Choroid plexus epithelial cell (primary cell): ENCODE measurements at regions not wholly inside any gene's neighbourhood (a gene's known extent, or its start where the extent isn't known, plus 50 kb on each side); places are given as distances from the start of the nearest gene placed in this dataset.

Experiments used
- DNase-seq: peaks from one replicate; pipeline ENCODE4 v3.0.0-alpha.2; 2010; ENCODE audit warnings: low read depth
- H3K4me3 ChIP-seq: 2 replicates; pipeline ENCODE4 v1.5.1; 2011; ENCODE audit warnings: low read depth, mild to moderate bottlenecking, control low read depth, low read length, moderate library complexity
- TF ChIP-seq, protein P1 (sequence below): conservative IDR thresholded peaks from 2 replicates; pipeline ENCODE4 v1.5.1; 2011; ENCODE audit warnings: low read depth, mild to moderate bottlenecking, control low read depth, inconsistent platforms, low read length, moderate library complexity

DNA sequence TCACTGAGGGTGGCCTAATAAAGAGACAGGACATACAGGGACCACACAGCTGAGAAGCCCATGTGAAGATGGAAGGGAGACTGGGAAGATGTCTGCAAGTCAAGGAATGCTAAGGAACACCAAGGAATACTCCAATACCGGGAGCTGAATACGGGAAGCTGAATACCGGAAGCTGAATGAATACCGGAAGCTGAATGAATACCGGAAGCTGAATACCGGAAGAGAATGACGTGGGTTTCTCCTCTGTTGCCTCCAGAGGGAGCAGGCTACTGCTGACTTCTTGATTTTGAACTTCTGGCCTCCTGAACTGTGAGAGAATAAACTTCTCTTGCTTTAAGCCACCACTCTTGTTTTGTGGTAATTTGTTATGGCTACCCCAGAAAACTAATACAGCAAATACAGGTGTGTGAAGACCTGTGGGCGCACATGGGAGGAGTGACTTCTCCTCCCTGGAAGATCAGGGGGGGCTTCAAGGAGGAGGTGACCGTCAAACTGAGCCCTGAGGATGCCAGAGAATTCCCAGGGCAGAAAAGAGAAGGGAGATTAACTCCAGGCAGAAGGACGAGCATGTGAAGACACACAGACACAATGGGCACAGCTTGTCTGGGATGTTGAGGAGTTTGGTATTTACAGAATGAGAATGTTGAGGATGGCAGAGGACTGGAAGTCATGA, 259.9 kb downstream of the IRF8 start:
- DNase-seq = no peak
- TF ChIP-seq, protein P1, sequence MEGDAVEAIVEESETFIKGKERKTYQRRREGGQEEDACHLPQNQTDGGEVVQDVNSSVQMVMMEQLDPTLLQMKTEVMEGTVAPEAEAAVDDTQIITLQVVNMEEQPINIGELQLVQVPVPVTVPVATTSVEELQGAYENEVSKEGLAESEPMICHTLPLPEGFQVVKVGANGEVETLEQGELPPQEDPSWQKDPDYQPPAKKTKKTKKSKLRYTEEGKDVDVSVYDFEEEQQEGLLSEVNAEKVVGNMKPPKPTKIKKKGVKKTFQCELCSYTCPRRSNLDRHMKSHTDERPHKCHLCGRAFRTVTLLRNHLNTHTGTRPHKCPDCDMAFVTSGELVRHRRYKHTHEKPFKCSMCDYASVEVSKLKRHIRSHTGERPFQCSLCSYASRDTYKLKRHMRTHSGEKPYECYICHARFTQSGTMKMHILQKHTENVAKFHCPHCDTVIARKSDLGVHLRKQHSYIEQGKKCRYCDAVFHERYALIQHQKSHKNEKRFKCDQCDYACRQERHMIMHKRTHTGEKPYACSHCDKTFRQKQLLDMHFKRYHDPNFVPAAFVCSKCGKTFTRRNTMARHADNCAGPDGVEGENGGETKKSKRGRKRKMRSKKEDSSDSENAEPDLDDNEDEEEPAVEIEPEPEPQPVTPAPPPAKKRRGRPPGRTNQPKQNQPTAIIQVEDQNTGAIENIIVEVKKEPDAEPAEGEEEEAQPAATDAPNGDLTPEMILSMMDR = peak; percentile 20
- no peak overlapping the region for H3K4me3 ChIP-seq

DNA sequence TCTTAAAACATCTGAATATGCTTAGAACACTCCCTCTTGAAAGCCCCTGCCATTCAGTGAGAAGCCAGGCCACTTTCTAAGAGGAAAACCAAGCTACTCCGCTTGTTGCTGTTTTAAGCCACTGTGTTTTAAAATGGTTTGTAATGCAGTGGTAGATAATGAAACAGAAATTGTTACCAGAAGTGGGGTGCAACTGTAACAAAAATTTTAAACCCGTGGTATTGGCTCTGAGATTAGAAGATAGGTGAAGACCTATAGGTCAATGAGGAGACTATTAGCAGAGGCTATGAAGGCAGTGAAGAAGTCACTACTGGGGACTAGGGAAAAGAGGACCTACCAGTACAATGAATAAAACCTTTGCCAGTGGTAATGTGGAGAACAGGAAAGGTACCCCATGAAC, 266.5 kb downstream of the IRF8 start:
- H3K4me3 ChIP-seq = no peak overlapping the region
- TF ChIP-seq, protein P1 = no peak
- DNase-seq = no peak

DNA sequence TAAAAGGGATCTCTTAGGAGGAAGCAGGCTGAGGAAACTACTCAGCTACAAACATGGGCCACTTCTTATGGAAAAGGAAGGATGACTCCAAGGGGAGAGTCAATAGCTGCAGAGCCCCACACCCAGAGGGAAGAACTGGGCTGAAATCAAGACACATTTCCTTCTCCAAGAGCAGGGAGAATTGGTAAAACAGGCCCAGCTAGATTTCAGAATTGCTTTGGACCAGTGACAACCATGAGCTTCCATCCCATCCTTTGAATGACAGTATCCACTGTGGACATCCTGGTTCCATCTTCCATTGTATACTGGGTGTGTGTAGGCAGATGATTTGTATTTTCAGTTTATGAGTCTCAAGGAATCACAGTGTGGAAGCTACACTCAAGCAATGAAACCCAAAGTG, 267.5 kb downstream of the IRF8 start:
- H3K4me3 ChIP-seq = no peak overlapping the region
- TF ChIP-seq, protein P1 = no peak
- no peak for DNase-seq

DNA sequence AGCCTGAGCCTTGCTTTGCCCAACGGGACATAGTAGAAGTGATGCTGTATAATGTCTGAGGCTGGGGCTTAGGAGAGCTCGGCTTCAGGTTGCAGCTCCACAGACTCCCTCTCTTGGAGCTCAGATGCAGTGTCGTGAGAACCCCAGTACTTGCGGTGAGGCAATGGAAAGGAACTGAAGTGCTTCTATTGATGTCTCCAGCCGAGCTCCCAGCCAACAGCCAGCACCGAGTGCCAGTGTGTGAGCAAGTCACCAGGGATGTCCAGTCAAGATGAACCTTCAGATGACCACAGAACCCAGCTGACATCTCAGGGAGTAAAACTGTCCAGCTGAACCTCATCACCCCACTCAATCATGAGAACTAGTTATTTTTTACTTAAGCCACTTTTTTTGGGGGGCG, 268.1 kb downstream of the IRF8 start:
- H3K4me3 ChIP-seq = no peak overlapping the region
- TF ChIP-seq, protein P1 = no peak
- no peak for DNase-seq

DNA sequence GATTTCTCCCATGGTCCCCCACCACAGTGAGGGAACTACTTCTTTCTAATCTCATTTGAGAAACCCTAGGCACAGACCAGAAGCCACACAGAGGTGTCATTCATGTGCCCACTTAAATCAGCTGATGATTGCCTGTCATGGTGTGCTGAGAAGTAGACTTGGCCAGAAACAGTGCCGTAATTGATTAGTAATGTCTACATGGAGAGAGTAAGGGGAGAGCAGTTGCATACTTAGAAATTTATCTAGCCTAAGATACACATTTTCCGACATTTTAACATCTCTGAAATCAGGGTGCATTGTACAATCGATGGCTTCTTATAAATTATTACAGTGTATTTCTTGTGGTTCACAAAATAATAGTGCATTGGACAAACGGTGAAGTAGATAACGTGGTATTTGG, 271.8 kb downstream of the IRF8 start:
- H3K4me3 ChIP-seq = no peak overlapping the region
- TF ChIP-seq, protein P1 = no peak

DNA sequence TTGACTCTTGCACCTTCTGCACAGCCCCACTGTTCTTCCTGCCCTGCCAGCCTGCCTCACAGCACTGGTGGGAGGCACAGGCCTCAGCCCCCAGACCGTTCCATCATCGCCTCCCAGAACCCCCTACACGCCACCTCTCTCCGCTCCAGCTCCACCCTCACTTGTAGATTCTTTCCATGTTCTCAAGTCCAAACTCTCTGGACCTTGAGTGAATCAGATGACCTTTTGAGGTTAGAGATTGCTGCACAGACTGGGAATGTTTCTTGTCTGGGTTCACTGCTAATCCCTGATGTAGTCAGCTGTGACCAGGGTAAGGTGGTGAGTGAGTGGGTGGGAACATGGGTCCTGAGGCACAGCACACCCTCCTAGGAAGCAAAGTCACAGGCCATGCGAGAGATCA, 272.4 kb downstream of the IRF8 start:
- peak; percentile 71 for DNase-seq
- TF ChIP-seq, protein P1 = no peak
- H3K4me3 ChIP-seq = no peak overlapping the region

More for the DNA sequence above, 271.8 kb downstream of the IRF8 start:
- peak; percentile 6 for DNase-seq

DNA sequence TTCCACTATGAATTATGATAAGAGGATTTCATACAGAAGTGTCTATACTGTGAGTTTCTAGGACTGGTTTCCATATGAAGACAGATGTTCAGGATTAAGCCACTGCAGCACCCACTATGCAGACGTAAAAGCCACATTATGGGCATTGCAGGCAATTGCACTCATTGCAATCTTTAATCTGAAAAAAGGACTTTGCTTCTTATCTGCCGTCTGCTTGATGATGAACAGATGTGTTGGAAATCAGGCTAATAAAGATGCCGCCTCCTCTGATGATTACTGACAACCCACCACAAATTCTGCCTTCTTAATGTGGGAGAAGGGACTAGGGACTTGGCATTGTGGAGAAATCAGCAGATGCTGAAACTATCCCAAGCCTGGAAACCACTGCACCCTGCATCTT, 276.9 kb downstream of the IRF8 start:
- TF ChIP-seq, protein P1 = no peak
- no peak overlapping the region for H3K4me3 ChIP-seq
- no peak for DNase-seq
